Upper lobe of left lung (tissue), 6 donors: ENCODE measurements at regions not wholly inside any gene's neighbourhood (a gene's known extent, or its start where the extent isn't known, plus 50 kb on each side); places are given as distances from the start of the nearest gene placed in this dataset.

Experiments
- ATAC-seq, 2 donors: fragments of 200-7000 bp; cut with Tn5 transposase; one replicate each; pipeline ENCODE4 v1.9.1; 2022; ENCODE audit warnings: mild to moderate bottlenecking in 2 of 2, moderate library complexity in 2 of 2; ENCODE audit not compliant: low FRiP score in 2 of 2
- DNase-seq, 2 donors: peaks; one replicate each; pipeline ENCODE4 v3.0.0-alpha.2; 2019 to 2020
- H3K27ac ChIP-seq, 4 donors: fragments of 200-600 bp; sonication (generic); one replicate each; pipeline ENCODE4 v1.5.1; 2016 to 2019
- H3K27me3 ChIP-seq, 4 donors: fragments of 200-600 bp; sonication (generic); one replicate each; pipeline ENCODE4 v1.5.1; 2017 to 2019
- H3K36me3 ChIP-seq, 4 donors: fragments of 200-600 bp; sonication (generic); one replicate each; pipeline ENCODE4 v1.5.1; 2016 to 2019
- H3K4me1 ChIP-seq, 4 donors: fragments of 200-600 bp; sonication (generic); one replicate each; pipeline ENCODE4 v1.5.1; 2018 to 2019
- H3K4me3 ChIP-seq, 4 donors: fragments of 200-600 bp; sonication (generic); one replicate each; pipeline ENCODE4 v1.5.1; 2017 to 2019; ENCODE audit warnings: mild to moderate bottlenecking in 2 of 4, moderate library complexity in 1 of 4
- H3K9me3 ChIP-seq, 4 donors: fragments of 200-600 bp; sonication (generic); one replicate each; pipeline ENCODE4 v1.5.1; 2018 to 2019
- EP300 ChIP-seq, 4 donors: sonication (generic); formaldehyde crosslinking; IDR thresholded peaks; one replicate each; pipeline ENCODE4 v1.5.1; 2017; ENCODE audit warnings: antibody characterized with exemption in 4 of 4, control low read depth in 2 of 4
- POLR2A ChIP-seq, 4 donors: fragments of 450-650 bp; IDR thresholded peaks; one replicate each; pipeline ENCODE4 v1.5.1; 2016 to 2017; ENCODE audit warnings: antibody characterized with exemption in 4 of 4, mild to moderate bottlenecking in 2 of 4
- POLR2AphosphoS5 ChIP-seq, 2 donors: sonication (generic); formaldehyde crosslinking; IDR thresholded peaks; one replicate each; pipeline ENCODE4 v1.5.1; 2017; ENCODE audit warnings: antibody characterized with exemption in 2 of 2
- WGBS, 2 donors: methylation state at CpG; one replicate each; pipeline ENCODE4 v1.1.5; 2017 to 2018; 5-methylcytosine and 5-hydroxymethylcytosine counted together
- TF ChIP-seq, protein P1 (sequence below), 6 experiments: fragments of 450-650 bp in 4 of 6; fragments of 200-600 bp in 2 of 6; sonication (generic) in 2 of 6; IDR thresholded peaks; one replicate each; pipeline ENCODE4 v1.5.1; 2016 to 2019; ENCODE audit warnings: antibody characterized with exemption in 6 of 6
- donor health status: DM: no; HTN: no; CAD: no; lungs with moderate emphysema.
- donor health status: DM: no; HTN: yes; CAD: no; lungs with severe emphysema.

DNA sequence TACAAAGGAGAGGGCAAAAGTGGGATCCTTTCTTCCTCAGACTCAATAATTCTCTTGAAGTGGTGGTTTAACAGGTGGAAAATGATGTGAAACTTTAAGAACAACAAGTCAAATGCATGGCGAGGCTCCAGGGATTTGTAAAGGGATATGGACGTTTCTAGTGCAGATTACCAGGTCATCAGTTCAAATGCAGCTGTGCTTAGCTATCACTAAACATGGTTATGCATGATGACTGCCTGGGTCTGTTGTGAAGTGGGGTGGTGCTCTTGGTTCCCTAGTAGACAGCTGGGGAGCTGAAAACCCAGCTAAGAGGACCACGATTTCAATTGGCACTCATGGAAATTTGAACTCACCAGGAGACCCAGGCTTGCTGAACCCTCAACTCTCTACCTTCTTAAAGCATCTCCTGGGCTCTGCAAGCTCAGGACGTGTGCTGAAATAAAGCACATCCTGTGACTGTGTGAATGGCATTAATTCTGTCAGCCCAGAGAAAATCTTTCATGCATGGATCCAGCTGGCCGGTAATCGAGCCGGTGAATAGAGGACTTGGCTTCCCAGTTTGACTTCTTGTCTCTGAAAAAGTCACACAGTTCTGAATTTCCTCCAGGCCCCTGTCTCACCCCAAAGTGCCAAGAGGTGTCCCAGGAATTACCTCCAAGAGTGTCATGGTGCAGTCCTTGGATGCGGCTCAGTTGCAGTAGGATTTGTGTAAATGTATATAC, 146.1 kb downstream of the MTX2 start:
- DNase-seq (no peak), ATAC-seq (no peak)
- Histone ChIP-seq H3K4me1 (no peaks in the 10 kb centered on the region), H3K9me3 (no peaks in the 10 kb centered on the region), H3K36me3 (no peaks in the 10 kb centered on the region), H3K27me3 (no peaks in the 10 kb centered on the region), H3K27ac (no peak overlapping the region), H3K4me3 (no peak overlapping the region)
- WGBS, 2 donors = 79 to 80% methylated on average over 8 of the region's 8 CpGs
- TF ChIP-seq POLR2AphosphoS5 (IDR thresholded peaks at IDR 0.05) = no peak
- no peak for TF ChIP-seq POLR2A (IDR thresholded peaks at IDR 0.05)

DNA sequence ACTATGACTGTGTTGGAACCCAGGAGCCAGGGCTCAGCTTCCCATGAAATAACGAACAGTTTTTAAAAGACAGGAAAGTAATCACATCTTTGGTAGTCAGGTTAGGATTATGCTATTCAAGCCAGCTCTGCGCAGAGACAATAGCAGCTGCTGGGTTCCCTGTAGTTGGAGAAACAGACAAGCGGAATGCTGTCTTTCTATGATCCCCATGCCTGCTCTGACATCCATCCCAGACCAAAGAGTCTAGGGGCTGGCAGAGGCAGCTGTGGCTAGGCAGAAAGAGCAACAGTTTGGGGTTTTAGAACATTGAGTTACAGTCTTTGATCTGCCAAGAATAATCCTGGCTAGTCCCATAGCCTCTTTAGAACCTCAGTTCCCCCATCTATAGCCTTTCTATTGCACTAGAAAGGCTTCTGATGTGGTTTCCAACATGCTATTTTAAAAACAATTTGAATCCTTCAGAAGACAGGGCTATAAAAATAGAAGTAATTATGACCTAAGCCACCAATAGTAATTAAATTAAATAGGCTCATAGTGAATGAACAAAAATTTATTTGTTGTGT, 146.8 kb downstream of the MTX2 start:
- DNase-seq = no peak
- Histone ChIP-seq H3K27ac (no peak overlapping the region), H3K9me3 (no peaks in the 10 kb centered on the region), H3K27me3 (no peaks in the 10 kb centered on the region), H3K36me3 (no peaks in the 10 kb centered on the region), H3K4me3 (no peak overlapping the region), H3K4me1 (no peaks in the 10 kb centered on the region)
- TF ChIP-seq POLR2A (IDR thresholded peaks at IDR 0.05) (no peak), EP300 (IDR thresholded peaks at IDR 0.05) (no peak), POLR2AphosphoS5 (IDR thresholded peaks at IDR 0.05) (no peak)
- TF ChIP-seq, protein P1, sequence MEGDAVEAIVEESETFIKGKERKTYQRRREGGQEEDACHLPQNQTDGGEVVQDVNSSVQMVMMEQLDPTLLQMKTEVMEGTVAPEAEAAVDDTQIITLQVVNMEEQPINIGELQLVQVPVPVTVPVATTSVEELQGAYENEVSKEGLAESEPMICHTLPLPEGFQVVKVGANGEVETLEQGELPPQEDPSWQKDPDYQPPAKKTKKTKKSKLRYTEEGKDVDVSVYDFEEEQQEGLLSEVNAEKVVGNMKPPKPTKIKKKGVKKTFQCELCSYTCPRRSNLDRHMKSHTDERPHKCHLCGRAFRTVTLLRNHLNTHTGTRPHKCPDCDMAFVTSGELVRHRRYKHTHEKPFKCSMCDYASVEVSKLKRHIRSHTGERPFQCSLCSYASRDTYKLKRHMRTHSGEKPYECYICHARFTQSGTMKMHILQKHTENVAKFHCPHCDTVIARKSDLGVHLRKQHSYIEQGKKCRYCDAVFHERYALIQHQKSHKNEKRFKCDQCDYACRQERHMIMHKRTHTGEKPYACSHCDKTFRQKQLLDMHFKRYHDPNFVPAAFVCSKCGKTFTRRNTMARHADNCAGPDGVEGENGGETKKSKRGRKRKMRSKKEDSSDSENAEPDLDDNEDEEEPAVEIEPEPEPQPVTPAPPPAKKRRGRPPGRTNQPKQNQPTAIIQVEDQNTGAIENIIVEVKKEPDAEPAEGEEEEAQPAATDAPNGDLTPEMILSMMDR (IDR thresholded peaks at IDR 0.05) = no peak
- 90 to 97% methylated on average over 3 of the region's 3 CpGs for WGBS, 2 donors
- ATAC-seq = no peak

DNA sequence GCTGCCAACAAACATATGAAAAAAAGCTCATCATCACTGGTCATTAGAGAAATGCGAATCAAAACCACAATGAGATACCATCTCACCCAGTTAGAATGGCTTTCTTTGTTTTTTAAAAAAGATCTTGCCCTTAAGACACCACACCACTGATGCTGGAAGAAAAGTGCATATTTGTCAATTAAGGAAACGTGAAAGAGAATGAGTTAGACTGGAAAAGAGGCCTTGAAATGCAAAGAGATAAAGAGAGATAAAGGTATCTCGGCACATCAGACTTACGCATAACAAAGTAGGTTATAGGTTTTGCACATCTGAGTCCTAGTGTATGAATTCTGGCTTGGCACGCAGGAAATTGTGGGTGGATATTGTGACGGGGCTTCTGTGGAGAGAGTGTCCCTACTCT, 149.5 kb downstream of the MTX2 start:
- WGBS, 2 donors = 90% methylated on average over 6 of the region's 6 CpGs
- H3K4me3 ChIP-seq = no peak overlapping the region
- no peak for DNase-seq
- TF ChIP-seq EP300 (IDR thresholded peaks at IDR 0.05) (no peak), POLR2A (IDR thresholded peaks at IDR 0.05) (no peak), POLR2AphosphoS5 (IDR thresholded peaks at IDR 0.05) (no peak)
- TF ChIP-seq, protein P1 (IDR thresholded peaks at IDR 0.05) = no peak
- no peaks in the 10 kb centered on the region for H3K4me1 ChIP-seq
- no peak overlapping the region for H3K27ac ChIP-seq
- ATAC-seq = no peak
- no peaks in the 10 kb centered on the region for H3K27me3 ChIP-seq
- H3K36me3 ChIP-seq = no peaks in the 10 kb centered on the region
- no peaks in the 10 kb centered on the region for H3K9me3 ChIP-seq

DNA sequence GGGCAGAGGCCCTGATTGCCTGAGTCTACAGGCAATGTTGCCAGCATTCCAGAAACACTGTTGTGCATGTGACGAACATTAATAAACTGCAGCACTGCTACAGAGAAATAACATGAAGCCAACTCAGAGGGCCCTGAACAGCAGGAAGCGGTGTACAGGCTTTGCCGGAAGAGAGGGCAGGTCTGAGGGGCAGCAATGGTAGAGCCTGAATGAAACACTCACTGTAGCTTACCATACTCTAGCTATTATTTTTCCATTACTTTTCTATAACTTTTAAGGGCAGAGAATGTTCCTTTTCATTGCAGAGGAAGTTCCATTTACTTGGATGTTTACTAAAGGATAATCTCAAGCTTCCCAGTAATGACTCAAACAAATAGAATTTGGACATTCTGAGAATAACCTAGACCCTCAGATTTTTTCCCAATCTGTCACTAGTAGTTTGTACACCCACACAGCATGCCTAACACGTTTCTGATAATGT, 150.4 kb downstream of the MTX2 start:
- Histone ChIP-seq H3K36me3 (no peaks in the 10 kb centered on the region), H3K4me3 (no peak overlapping the region), H3K4me1 (no peaks in the 10 kb centered on the region), H3K27ac (no peak overlapping the region), H3K27me3 (no peaks in the 10 kb centered on the region), H3K9me3 (no peaks in the 10 kb centered on the region)
- ATAC-seq (no peak), DNase-seq (no peak)
- WGBS, 2 donors = 73 to 74% methylated on average over 4 of the region's 4 CpGs
- TF ChIP-seq POLR2AphosphoS5 (IDR thresholded peaks at IDR 0.05) (no peak), EP300 (IDR thresholded peaks at IDR 0.05) (no peak), POLR2A (IDR thresholded peaks at IDR 0.05) (no peak)
- TF ChIP-seq, protein P1 (IDR thresholded peaks at IDR 0.05) = no peak

DNA sequence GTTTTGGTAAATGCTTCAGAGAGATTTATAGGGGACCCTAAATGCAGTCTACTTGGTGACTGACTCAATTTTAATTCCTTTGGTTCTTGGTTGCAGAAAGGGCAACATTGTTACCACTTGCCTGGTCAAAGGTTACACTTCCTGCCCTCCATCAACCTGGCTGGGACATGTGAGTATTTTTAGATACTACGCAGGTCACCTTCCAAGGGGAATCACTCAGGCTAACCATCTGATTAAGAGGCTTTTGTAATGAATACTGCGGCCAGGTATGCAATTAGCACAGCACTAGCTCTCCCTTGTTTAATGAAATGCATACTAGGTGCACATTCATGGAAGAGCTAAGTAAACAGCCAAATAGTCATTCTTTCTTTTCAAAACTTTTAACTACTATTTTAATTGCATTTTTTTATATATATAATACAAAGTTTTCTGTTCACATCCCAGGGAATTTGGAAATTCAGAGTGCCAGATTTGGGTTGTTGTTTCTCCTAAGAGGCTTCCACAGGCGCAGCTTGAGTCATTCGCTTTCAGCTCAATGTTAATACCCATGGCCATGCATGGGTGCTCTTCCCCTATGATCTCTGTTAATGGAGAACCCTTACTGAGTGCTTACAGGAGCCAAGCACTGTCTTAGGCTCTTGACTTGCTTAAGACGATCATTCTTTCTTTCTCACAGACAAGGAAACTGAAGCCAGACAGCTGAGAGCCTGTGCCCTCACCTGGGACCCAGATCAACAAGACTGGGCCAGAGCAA, 152.2 kb downstream of the MTX2 start:
- Histone ChIP-seq H3K36me3 (no peaks in the 10 kb centered on the region), H3K27me3 (no peaks in the 10 kb centered on the region), H3K4me3 (no peak overlapping the region), H3K4me1 (no peaks in the 10 kb centered on the region), H3K9me3 (no peaks in the 10 kb centered on the region), H3K27ac (no peak overlapping the region)
- 84 to 91% methylated on average over 5 of the region's 5 CpGs for whole genome bisulfite sequencing, 2 donors
- TF ChIP-seq, protein P1 (IDR thresholded peaks at IDR 0.05) = no peak
- TF ChIP-seq POLR2AphosphoS5 (IDR thresholded peaks at IDR 0.05) (no peak), POLR2A (IDR thresholded peaks at IDR 0.05) (no peak), EP300 (IDR thresholded peaks at IDR 0.05) (no peak)
- no peak for DNase-seq
- ATAC-seq = no peak
